NCI-H526 (cell line): ENCODE measurements at regions not wholly inside any gene's neighbourhood (a gene's known extent, or its start where the extent isn't known, plus 50 kb on each side); places are given as distances from the start of the nearest gene placed in this dataset.
A peak's percentile ranks its signal among the peaks of the same experiment; 100 is the strongest.

Source experiments
- DNase-seq, 2 experiments: peaks; one replicate each; lab custom pipeline; 2025; lab: John Stamatoyannopoulos, UW

- DNase-seq: no peak
Observed at GRCh38 chrX:26375346-26375745, 159.4 kb downstream of the MAGEB5 start.

GRCh38 chrX:26373829-26374228, 157.9 kb downstream of the MAGEB5 start:
- DNase-seq: no peak

GRCh38 chrX:26352891-26353430, 137.0 kb downstream of the MAGEB5 start:
- no peak for DNase-seq

- no peak for DNase-seq
Observed at GRCh38 chrX:26347171-26347570, 131.2 kb downstream of the MAGEB5 start.

- DNase-seq: no peak
Observed at GRCh38 chrX:26334232-26334631, 118.3 kb downstream of the MAGEB5 start.

GRCh38 chrX:26328608-26329319, 112.8 kb downstream of the MAGEB5 start:
- DNase-seq: no peak

- DNase-seq: no peak
Observed at GRCh38 chrX:26309262-26309661, 93.3 kb downstream of the MAGEB5 start.

- no peak for DNase-seq
Observed at GRCh38 chrX:26295425-26295824, 79.5 kb downstream of the MAGEB5 start.

GRCh38 chrX:26286836-26287235, 70.9 kb downstream of the MAGEB5 start:
- peak in 1 of 2 experiments; percentile 21 for DNase-seq
